GM12875 (cell line): ENCODE measurements at regions not wholly inside any gene's neighbourhood (a gene's known extent, or its start where the extent isn't known, plus 50 kb on each side); places are given as distances from the start of the nearest gene placed in this dataset.

ENCODE experiments used
- H3K4me3 ChIP-seq: one replicate; pipeline ENCODE4 v1.5.1; 2011; ENCODE audit warnings: low read depth, low read length, control low read depth
- TF ChIP-seq, protein P1 (sequence below): IDR thresholded peaks from 2 replicates; pipeline ENCODE4 v1.5.1; 2011; ENCODE audit warnings: low read depth, mild to moderate bottlenecking, control low read depth, inconsistent platforms, low read length, moderate library complexity, borderline replicate concordance; ENCODE audit not compliant: insufficient read depth

DNA sequence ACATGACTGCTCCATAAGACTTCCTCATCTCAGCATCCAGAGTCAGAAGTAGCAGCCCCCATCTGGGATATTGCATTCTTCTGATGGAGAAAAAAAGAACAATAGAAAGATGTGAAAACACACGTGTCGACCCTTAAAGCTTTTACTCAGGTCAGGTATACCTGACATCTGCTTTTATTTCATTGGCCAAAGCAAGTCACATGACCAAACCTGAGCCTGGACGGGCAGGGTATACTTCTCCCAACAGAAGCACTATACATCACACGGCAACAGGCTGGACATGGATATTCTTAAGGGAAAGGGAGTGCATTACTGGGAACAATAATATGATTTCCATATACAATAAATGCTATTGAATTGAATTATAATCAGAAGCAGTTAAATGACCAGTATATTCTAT lies 243.3 kb downstream of the LMO4 start:
- TF ChIP-seq, protein P1, sequence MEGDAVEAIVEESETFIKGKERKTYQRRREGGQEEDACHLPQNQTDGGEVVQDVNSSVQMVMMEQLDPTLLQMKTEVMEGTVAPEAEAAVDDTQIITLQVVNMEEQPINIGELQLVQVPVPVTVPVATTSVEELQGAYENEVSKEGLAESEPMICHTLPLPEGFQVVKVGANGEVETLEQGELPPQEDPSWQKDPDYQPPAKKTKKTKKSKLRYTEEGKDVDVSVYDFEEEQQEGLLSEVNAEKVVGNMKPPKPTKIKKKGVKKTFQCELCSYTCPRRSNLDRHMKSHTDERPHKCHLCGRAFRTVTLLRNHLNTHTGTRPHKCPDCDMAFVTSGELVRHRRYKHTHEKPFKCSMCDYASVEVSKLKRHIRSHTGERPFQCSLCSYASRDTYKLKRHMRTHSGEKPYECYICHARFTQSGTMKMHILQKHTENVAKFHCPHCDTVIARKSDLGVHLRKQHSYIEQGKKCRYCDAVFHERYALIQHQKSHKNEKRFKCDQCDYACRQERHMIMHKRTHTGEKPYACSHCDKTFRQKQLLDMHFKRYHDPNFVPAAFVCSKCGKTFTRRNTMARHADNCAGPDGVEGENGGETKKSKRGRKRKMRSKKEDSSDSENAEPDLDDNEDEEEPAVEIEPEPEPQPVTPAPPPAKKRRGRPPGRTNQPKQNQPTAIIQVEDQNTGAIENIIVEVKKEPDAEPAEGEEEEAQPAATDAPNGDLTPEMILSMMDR = no peak
- no peak overlapping the region for H3K4me3 ChIP-seq

DNA sequence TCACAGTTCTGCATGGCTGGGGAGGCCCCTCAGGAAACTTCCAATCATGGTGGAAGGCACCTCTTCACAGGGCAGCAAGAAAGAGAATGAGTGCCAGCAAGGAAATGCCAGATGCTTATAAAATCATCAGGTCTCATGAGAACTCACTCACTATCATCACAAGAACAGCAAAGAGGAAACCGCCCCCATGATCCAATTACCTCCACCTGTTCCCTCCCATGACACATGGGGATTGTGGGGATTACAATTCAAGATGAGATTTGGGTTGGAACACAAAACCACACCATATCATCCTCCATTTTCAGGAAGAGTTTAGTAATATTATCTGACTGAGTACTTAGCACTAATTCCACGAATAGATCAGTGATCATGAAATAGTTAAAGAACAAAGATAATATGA lies 244.2 kb downstream of the LMO4 start:
- TF ChIP-seq, protein P1 = no peak
- no peak overlapping the region for H3K4me3 ChIP-seq

DNA sequence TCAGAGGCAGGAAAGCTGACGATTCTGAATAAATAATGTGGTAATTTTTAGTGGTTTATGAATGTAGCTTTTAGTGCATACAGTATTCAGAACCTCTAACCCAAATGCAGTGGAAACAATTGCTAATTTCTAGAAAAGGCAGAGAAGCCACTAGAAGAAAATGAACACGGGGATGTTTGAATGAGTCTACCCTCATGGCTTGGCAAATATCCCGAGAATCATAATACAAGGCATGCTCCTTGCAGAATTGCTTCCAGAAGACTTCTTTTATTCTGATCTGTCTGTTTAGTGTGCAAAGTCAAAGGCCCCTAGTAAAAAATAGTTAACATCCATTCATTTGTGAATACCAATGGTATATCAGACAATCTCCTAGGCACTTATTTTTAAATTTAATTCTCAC lies 246.8 kb downstream of the LMO4 start:
- H3K4me3 ChIP-seq = no peak overlapping the region
- TF ChIP-seq, protein P1 = no peak

DNA sequence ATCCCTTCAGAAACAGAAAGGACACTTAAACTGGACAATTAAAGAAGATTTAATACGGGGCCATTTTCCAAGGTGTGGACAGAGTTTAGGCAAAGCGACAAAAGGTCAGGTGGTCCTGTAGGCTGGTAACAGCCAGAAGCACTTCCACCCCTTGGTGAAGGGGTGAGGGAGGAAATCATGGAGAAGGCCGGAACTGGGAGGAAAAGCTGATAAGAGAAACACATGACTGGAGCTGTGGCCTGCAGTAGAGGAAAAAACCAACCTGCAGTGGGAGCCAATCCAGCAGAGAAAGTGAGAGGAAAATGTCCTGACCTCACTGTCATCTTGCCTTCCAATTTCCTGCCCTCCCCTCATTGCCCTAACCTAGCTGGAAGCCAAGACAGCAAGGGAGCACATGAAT lies 249.8 kb downstream of the LMO4 start:
- TF ChIP-seq, protein P1 = no peak
- no peak overlapping the region for H3K4me3 ChIP-seq

DNA sequence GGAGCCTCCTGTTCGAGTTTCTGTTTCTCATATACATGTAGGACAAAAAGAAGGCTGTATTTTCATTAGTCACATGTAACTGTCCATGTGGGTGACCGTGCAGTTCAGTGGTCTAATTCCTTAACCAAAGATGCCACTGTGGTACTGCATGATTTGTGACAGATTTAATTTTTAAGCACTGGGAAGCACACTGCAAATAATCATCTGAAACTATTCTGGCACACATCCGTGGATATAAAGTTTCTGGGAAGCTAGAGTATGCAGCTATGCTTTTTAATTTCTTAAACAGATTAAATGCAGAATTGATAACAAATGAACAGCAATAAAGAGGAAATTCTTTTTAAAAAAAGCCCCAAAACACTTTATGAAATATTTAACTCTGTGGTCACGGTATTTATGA lies 254.8 kb downstream of the LMO4 start:
- TF ChIP-seq, protein P1 = no peak

DNA sequence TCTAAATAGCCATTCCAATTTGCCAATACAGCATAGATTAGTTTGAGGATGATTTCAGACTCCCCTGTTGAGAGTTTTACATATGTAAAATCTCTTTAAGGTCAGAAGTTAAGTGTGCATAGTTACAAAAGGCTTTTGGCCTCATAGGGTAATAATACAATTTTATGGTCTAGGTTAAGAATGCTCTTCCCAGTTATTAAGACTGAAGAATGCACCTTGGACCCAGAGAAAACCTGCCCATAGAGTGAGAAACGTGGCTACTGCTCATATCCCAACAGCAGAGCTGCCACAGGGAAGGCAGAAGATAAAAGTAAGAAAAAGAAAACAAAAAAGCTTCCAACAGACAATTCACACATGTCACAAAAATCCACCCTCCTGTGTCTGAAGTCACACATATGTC lies 255.9 kb downstream of the LMO4 start:
- TF ChIP-seq, protein P1 = no peak
- H3K4me3 ChIP-seq = no peak overlapping the region

More for the DNA sequence above, 254.8 kb downstream of the LMO4 start:
- H3K4me3 ChIP-seq = no peak overlapping the region

DNA sequence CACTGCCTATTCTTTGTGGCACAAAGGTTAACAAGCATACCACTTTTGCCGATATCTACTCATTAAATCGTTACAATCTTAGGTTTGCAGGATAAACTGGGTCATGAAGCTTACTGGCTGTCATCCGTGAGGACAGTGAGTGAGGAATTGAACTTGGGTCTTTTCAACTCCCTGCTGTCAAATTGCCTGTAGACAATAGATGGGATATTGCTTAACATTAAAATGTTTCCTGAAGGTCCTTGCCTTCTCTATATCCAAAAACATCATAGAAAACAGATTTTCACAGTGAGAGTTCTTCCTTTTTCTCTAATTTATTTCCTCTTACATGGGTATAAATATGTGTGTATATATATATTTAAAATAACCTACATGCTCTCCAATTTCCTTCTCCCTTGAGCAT lies 257.8 kb downstream of the LMO4 start:
- TF ChIP-seq, protein P1 = no peak

More for the DNA sequence above, 257.8 kb downstream of the LMO4 start:
- no peak overlapping the region for H3K4me3 ChIP-seq
